HepG2 (cell line): ENCODE measurements at regions not wholly inside any gene's neighbourhood (a gene's known extent, or its start where the extent isn't known, plus 50 kb on each side); places are given as distances from the start of the nearest gene placed in this dataset.

Experiments
- AHDC1 ChIP-seq: sonication (generic); formaldehyde crosslinking; IDR thresholded peaks from 2 replicates; pipeline ENCODE4 v1.5.1; 2020; ENCODE audit warnings: mild to moderate bottlenecking, missing genetic modification reagents, borderline replicate concordance
- JUNB ChIP-seq: sonication (generic); formaldehyde crosslinking; IDR thresholded peaks from 2 replicates; pipeline ENCODE4 v1.8.0; 2022; ENCODE audit warnings: missing genetic modification reagents, mild to moderate bottlenecking, borderline replicate concordance
- NR2C2 ChIP-seq: sonication (generic); formaldehyde crosslinking; IDR thresholded peaks from 2 replicates; pipeline ENCODE4 v1.4.0; 2020; ENCODE audit warnings: missing genetic modification reagents, mild to moderate bottlenecking, moderate library complexity, borderline replicate concordance
- PRDM15 ChIP-seq: sonication (generic); formaldehyde crosslinking; IDR thresholded peaks from 2 replicates; pipeline ENCODE4 v1.4.0; 2020; ENCODE audit warnings: missing genetic modification reagents
- ZNF12 ChIP-seq: sonication (generic); formaldehyde crosslinking; IDR thresholded peaks from 2 replicates; pipeline ENCODE4 v1.5.0; 2020; ENCODE audit warnings: missing genetic modification reagents
- ZNF230 ChIP-seq: sonication (generic); formaldehyde crosslinking; IDR thresholded peaks from 2 replicates; pipeline ENCODE4 v1.4.0; 2020; ENCODE audit warnings: mild to moderate bottlenecking, missing genetic modification reagents

GRCh38 chr2:106021662-106022028, 172.5 kb downstream of the UXS1 start (continued):
- TF ChIP-seq PRDM15: no peak
- TF ChIP-seq ZNF230: no peak
- no peak for TF ChIP-seq AHDC1 (CRISPR knock-in tag)
- TF ChIP-seq ZNF12 (CRISPR knock-in tag): no peak
- no peak for TF ChIP-seq NR2C2
- TF ChIP-seq JUNB (CRISPR knock-in tag): no peak
